Endothelial cell of umbilical vein (primary cell): ENCODE measurements at regions not wholly inside any gene's neighbourhood (a gene's known extent, or its start where the extent isn't known, plus 50 kb on each side); places are given as distances from the start of the nearest gene placed in this dataset.

Experiments
- BruUV-seq: library from RNA; stranded (reverse); fragments of 400-500 nt; replicated peaks from 2 replicates; lab custom pipeline; 2021; lab: Mats Ljungman, UMichigan
- CTCF ChIA-PET: fragments of 300-600, 350-600 bp; sonication (Branson Sonifier 250); formaldehyde crosslinking; loops from one replicate; lab custom pipeline; 2021; ENCODE audit warnings: antibody characterized with exemption, inconsistent platforms; lab: Charles Lee
- POLR2A ChIA-PET: fragments of 300-600, 350-600 bp; sonication (Branson Sonifier 250); formaldehyde crosslinking; loops from one replicate; lab custom pipeline; 2021; ENCODE audit warnings: antibody characterized with exemption, inconsistent platforms; lab: Charles Lee
- DNase-seq: peaks from one replicate; pipeline ENCODE4 v3.0.0-alpha.2; 2011; ENCODE audit warnings: low read depth, low spot score
- FAIRE-seq: peaks from 2 replicates; lab custom pipeline; 2011; peaks lifted over from hg19 to GRCh38; lab: Jason Lieb, UNC
- H2AFZ ChIP-seq: 2 replicates; pipeline ENCODE4 v1.6.0; 2012; ENCODE audit warnings: low read depth, low read length, control low read depth, inconsistent platforms
- H3K27ac ChIP-seq: 2 replicates; pipeline ENCODE4 v1.5.1; 2011; ENCODE audit warnings: low read depth, mild to moderate bottlenecking, control low read depth, low read length, moderate library complexity; ENCODE audit not compliant: insufficient read depth
- H3K27me3 ChIP-seq, 2 experiments: 2 replicates each; pipeline versions ENCODE4 v1.6.0 to v1.6.1; 2011; ENCODE audit warnings: low read length in 2 of 2, mixed read lengths in 1 of 2; ENCODE audit not compliant: control insufficient read depth in 2 of 2, insufficient read depth in 2 of 2
- H3K36me3 ChIP-seq, 2 experiments: 2 replicates in 1 of 2; 3 replicates in 1 of 2; pipeline ENCODE4 v1.5.1; 2011; ENCODE audit warnings: low read length in 2 of 2, mild to moderate bottlenecking in 1 of 2, moderate library complexity in 1 of 2; ENCODE audit not compliant: control insufficient read depth in 2 of 2, insufficient read depth in 2 of 2; ENCODE audit errors: extremely low read depth in 1 of 2
- H3K4me1 ChIP-seq: 3 replicates; pipeline ENCODE4 v1.5.1; 2011; ENCODE audit warnings: mild to moderate bottlenecking, low read length; ENCODE audit not compliant: control insufficient read depth, insufficient read depth; ENCODE audit errors: extremely low read depth
- H3K4me2 ChIP-seq: 2 replicates; pipeline ENCODE4 v1.6.1; 2011; ENCODE audit warnings: low read length, control low read depth, mixed read lengths; ENCODE audit not compliant: insufficient read depth
- H3K4me3 ChIP-seq, 3 experiments: fragments of 200-600 bp in 1 of 3; sonication (generic), shearing (Covaris generic) in 1 of 3; replicated peaks in 1 of 3; 2 replicates each; pipeline ENCODE4 v1.5.1; 2011 to 2016; ENCODE audit warnings: control low read depth in 3 of 3, low read length in 3 of 3, mild to moderate bottlenecking in 2 of 3, inconsistent platforms in 1 of 3, low read depth in 1 of 3, moderate library complexity in 1 of 3; ENCODE audit not compliant: insufficient read depth in 1 of 3
- H3K79me2 ChIP-seq: 2 replicates; pipeline ENCODE4 v1.6.0; 2012; ENCODE audit warnings: low read length, inconsistent platforms; ENCODE audit not compliant: control insufficient read depth, insufficient read depth
- H3K9ac ChIP-seq: replicated peaks from 2 replicates; pipeline ENCODE3; 2011; ENCODE audit warnings: low read length, control low read depth; ENCODE audit not compliant: insufficient read depth; ENCODE audit errors: extremely low read depth
- H3K9me1 ChIP-seq: replicated peaks from 3 replicates; pipeline ENCODE4 v1.6.0; 2011; ENCODE audit warnings: mild to moderate bottlenecking, low read length; ENCODE audit not compliant: control insufficient read depth, insufficient read depth; ENCODE audit errors: extremely low read depth
- H3K9me3 ChIP-seq: replicated peaks from 2 replicates; pipeline ENCODE4 v1.5.1; 2012; ENCODE audit warnings: low read length, inconsistent platforms; ENCODE audit not compliant: control insufficient read depth, insufficient read depth
- H4K20me1 ChIP-seq: replicated peaks from 2 replicates; pipeline ENCODE3; 2011; ENCODE audit warnings: mild to moderate bottlenecking, low read length; ENCODE audit not compliant: control insufficient read depth, insufficient read depth; ENCODE audit errors: extremely low read depth
- CTCF ChIP-seq, 2 donors: IDR thresholded peaks; 1 replicate in 1 of 2; 2 replicates in 1 of 2; pipeline ENCODE4 v1.5.1; 2011; ENCODE audit warnings: low read length in 2 of 2, mild to moderate bottlenecking in 2 of 2, moderate library complexity in 2 of 2, control low read depth in 1 of 2, inconsistent platforms in 1 of 2, low read depth in 1 of 2; ENCODE audit not compliant: insufficient read depth in 1 of 2; ENCODE audit errors: extremely low read depth in 1 of 2
- EZH2 ChIP-seq: IDR thresholded peaks from 2 replicates; pipeline ENCODE4 v1.6.1; 2012; ENCODE audit warnings: borderline replicate concordance, low read depth, mild to moderate bottlenecking, moderate library complexity, low read length, inconsistent platforms; ENCODE audit not compliant: severe bottlenecking
- FOS ChIP-seq: IDR thresholded peaks from 2 replicates; pipeline ENCODE4 v1.6.1; 2011; ENCODE audit warnings: mild to moderate bottlenecking, low read length, moderate library complexity, borderline replicate concordance; ENCODE audit not compliant: insufficient read depth
- GATA2 ChIP-seq: IDR thresholded peaks from 2 replicates; pipeline ENCODE4 v1.7.0; 2011; ENCODE audit warnings: low read depth, mild to moderate bottlenecking, moderate library complexity, mixed read lengths, low read length; ENCODE audit not compliant: insufficient read length, insufficient read depth
- JUN ChIP-seq: IDR thresholded peaks from 2 replicates; pipeline ENCODE4 v1.6.1; 2011; ENCODE audit warnings: borderline replicate concordance, low read depth; ENCODE audit not compliant: insufficient read length, insufficient read depth
- MAX ChIP-seq: IDR thresholded peaks from 2 replicates; pipeline ENCODE4 v1.6.1; 2011; ENCODE audit not compliant: insufficient read depth, insufficient read length
- MYC ChIP-seq: IDR thresholded peaks from one replicate; pipeline ENCODE4 v1.6.1; 2011; ENCODE audit warnings: mild to moderate bottlenecking, low read depth, low read length
- POLR2A ChIP-seq: IDR thresholded peaks from 2 replicates; pipeline ENCODE4 v1.6.1; 2012; ENCODE audit warnings: low read depth, mild to moderate bottlenecking, control low read depth, low read length
- POLR2AphosphoS5 ChIP-seq: IDR thresholded peaks from 2 replicates; pipeline ENCODE4 v1.6.1; 2012; ENCODE audit warnings: low read depth, mild to moderate bottlenecking, control low read depth, low read length, moderate library complexity; ENCODE audit not compliant: insufficient read depth
- dilution Hi-C: fragments of 300-500 bp; cut with MboI; formaldehyde crosslinking; loops from one replicate; pipeline ENCODE4 v1.15.0; 2019; ENCODE audit warnings: low sequenced_read_pairs; ENCODE audit not compliant: extremely low pct_ligation_motif_present
- intact Hi-C: fragments of 100-400 bp; cut with micrococcal nuclease; formaldehyde crosslinking; loops from one replicate; pipeline ENCODE4 v1.10.0; 2022

- ChIA-PET CTCF (no interaction called here), POLR2A (no interaction called here)
- H3K4me3 ChIP-seq, result no peak overlapping the region
- TF ChIP-seq GATA2, result no peak
- TF ChIP-seq FOS, result no peak
- TF ChIP-seq JUN, result no peak
- no peak for TF ChIP-seq EZH2
- no peak for TF ChIP-seq MAX
- no peak for TF ChIP-seq MYC
- TF ChIP-seq POLR2AphosphoS5, result no peak
- TF ChIP-seq POLR2A, result no peak
- TF ChIP-seq CTCF (IDR thresholded peaks at IDR 0.05; ENCODE audit: extremely low read depth in 1 of 2, insufficient read depth in 1 of 2, low read depth in 1 of 2, low read length in 2 of 2), result no peak
- H3K79me2 ChIP-seq, result no peaks in the 10 kb centered on the region
- no peaks in the 10 kb centered on the region for H3K9me1 ChIP-seq
- H3K4me1 ChIP-seq, result no peaks in the 10 kb centered on the region
- H3K9ac ChIP-seq, result no peak overlapping the region
- no TSS peak for BruUV-seq
- H3K36me3 ChIP-seq, result no peaks in the 10 kb centered on the region
- no peak overlapping the region for H2AFZ ChIP-seq
- H3K9me3 ChIP-seq, result peaks cover 4% of the 10 kb centered on the region
- DNase-seq (no peak), FAIRE-seq (no peak)
- dilution Hi-C loops, result no loop called here
- H3K4me2 ChIP-seq, result no peak overlapping the region
- H4K20me1 ChIP-seq, result no peaks in the 10 kb centered on the region
- intact Hi-C loops, result no loop called here
- no peaks in the 10 kb centered on the region for H3K27me3 ChIP-seq
- H3K27ac ChIP-seq, result no peak overlapping the region
These were observed 371.8 kb downstream of the IL20RB start for GRCh38 chr3:137329594-137329993.
